ENCODE measurements at regions not wholly inside any gene's neighbourhood (a gene's known extent, or its start where the extent isn't known, plus 50 kb on each side); places are given as distances from the start of the nearest gene placed in this dataset.
A peak's percentile ranks its signal among the peaks of the same experiment; 100 is the strongest.

- Mint-ChIP-seq H3K4me3 (no peak overlapping the region), H3K9me3 (no peaks in the 10 kb centered on the region), H3K27ac (peak overlapping the region; percentile 27), H3K4me1 (peaks cover 12% of the 10 kb centered on the region), H3K27me3 (ENCODE audit: low read depth, poor library complexity) (peaks cover 2% of the 10 kb centered on the region), H3K36me3 (ENCODE audit: low read depth) (no peaks in the 10 kb centered on the region)
- no peak for TF ChIP-seq CTCF (IDR thresholded peaks at IDR 0.05)
- DNase-seq = no peak
These were observed 428.4 kb upstream of the MDFIC2 start for GRCh38 chr3:70740872-70741271.

- DNase-seq = no peak
- peaks cover 12% of the 10 kb centered on the region for H3K4me1 Mint-ChIP-seq
- H3K36me3 Mint-ChIP-seq (ENCODE audit: low read depth) = no peaks in the 10 kb centered on the region
- H3K9me3 Mint-ChIP-seq = no peaks in the 10 kb centered on the region
- H3K27me3 Mint-ChIP-seq (ENCODE audit: low read depth, poor library complexity) = peaks cover 2% of the 10 kb centered on the region
- TF ChIP-seq CTCF (IDR thresholded peaks at IDR 0.05) = no peak
- no peak overlapping the region for H3K27ac Mint-ChIP-seq
- H3K4me3 Mint-ChIP-seq = no peak overlapping the region
These were observed 427.6 kb upstream of the MDFIC2 start for GRCh38 chr3:70740071-70740470.

DNA sequence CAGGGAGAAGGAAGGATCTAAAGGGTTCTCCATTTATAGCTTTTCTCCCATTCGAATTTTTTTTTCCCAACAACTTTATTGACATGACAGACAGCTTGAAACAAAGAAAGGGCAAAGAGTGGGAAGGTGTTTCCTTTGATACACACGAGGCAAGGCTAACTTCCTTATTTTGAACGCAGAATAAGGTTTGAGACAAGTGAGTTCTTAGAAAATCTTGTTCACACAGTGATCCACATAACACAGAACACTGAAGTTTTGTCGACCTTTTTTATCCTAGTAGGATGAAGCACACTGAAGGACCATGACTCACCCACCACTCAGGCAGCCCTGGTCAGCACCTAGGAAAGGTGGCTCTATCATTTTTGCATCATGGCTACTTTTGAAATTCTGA, 425.8 kb upstream of the MDFIC2 start:
- no peaks in the 10 kb centered on the region for H3K9me3 Mint-ChIP-seq
- no peak for DNase-seq
- H3K27ac Mint-ChIP-seq = no peak overlapping the region
- peaks cover 12% of the 10 kb centered on the region for H3K4me1 Mint-ChIP-seq
- H3K36me3 Mint-ChIP-seq (ENCODE audit: low read depth) = no peaks in the 10 kb centered on the region
- no peaks in the 10 kb centered on the region for H3K27me3 Mint-ChIP-seq (ENCODE audit: low read depth, poor library complexity)
- no peak overlapping the region for H3K4me3 Mint-ChIP-seq
- TF ChIP-seq CTCF (IDR thresholded peaks at IDR 0.05) = no peak

DNA sequence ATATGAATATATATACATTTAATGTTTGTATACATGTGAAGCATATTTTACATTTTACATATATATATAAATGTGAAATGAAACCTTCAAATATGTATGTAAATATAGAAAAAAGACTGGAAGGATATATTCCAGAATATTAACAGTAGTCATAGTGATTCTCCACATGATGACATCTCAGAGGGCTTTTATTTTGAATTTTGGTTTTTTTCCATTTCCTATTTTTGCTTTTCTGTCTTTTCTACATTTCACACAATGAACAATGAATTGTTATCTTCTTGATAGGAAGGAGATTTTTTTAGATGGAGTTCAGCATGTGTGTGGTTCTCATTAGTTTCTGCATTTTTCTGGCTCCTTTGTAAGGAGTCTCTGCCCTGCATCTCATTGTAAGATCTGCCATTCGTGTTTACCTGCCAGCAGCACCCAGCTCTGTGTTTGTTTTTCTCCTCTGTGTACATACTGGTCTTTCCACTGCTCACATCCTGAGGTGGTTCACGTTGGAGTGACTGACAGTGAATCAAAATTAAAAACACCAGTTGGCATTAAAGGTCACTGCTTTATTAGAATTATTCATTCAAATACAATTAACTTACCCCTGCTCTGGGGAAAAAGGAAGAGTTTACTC, 425.3 kb upstream of the MDFIC2 start:
- no peak for DNase-seq
- H3K27me3 Mint-ChIP-seq (ENCODE audit: low read depth, poor library complexity) = no peaks in the 10 kb centered on the region
- H3K4me3 Mint-ChIP-seq = no peak overlapping the region
- no peaks in the 10 kb centered on the region for H3K9me3 Mint-ChIP-seq
- peaks cover 12% of the 10 kb centered on the region for H3K4me1 Mint-ChIP-seq
- TF ChIP-seq CTCF (IDR thresholded peaks at IDR 0.05) = no peak
- H3K36me3 Mint-ChIP-seq (ENCODE audit: low read depth) = no peaks in the 10 kb centered on the region
- no peak overlapping the region for H3K27ac Mint-ChIP-seq

- Mint-ChIP-seq H3K4me3 (no peak overlapping the region), H3K36me3 (ENCODE audit: low read depth) (no peaks in the 10 kb centered on the region), H3K27ac (no peak overlapping the region), H3K9me3 (no peaks in the 10 kb centered on the region), H3K4me1 (peaks cover 11% of the 10 kb centered on the region), H3K27me3 (ENCODE audit: low read depth, poor library complexity) (no peaks in the 10 kb centered on the region)
- DNase-seq = no peak
- TF ChIP-seq CTCF (IDR thresholded peaks at IDR 0.05) = no peak
These were observed 423.6 kb upstream of the MDFIC2 start for GRCh38 chr3:70736009-70736408.

- DNase-seq = no peak
- Mint-ChIP-seq H3K27ac (no peak overlapping the region), H3K36me3 (ENCODE audit: low read depth) (no peaks in the 10 kb centered on the region), H3K4me1 (peaks cover 7% of the 10 kb centered on the region), H3K4me3 (no peak overlapping the region), H3K27me3 (ENCODE audit: low read depth, poor library complexity) (no peaks in the 10 kb centered on the region), H3K9me3 (no peaks in the 10 kb centered on the region)
- TF ChIP-seq CTCF (IDR thresholded peaks at IDR 0.05) = no peak
These were observed 422.3 kb upstream of the MDFIC2 start for GRCh38 chr3:70734756-70735155.
